HCT116 (cell line): ENCODE measurements at regions not wholly inside any gene's neighbourhood (a gene's known extent, or its start where the extent isn't known, plus 50 kb on each side); places are given as distances from the start of the nearest gene placed in this dataset.

Source experiments
- ATAC-seq: fragments of 200-7000 bp; cut with Tn5 transposase; 2 replicates; pipeline ENCODE4 v1.9.1; 2020; ENCODE audit warnings: mild to moderate bottlenecking, moderate library complexity
- BruUV-seq: library from RNA; stranded (reverse); fragments of 400-500 nt; replicated peaks from 2 replicates; lab custom pipeline; 2021; lab: Mats Ljungman, UMichigan
- CTCF ChIA-PET: fragments of 300-600 bp; sonication (Branson Sonifier 250); formaldehyde crosslinking; loops from one replicate; lab custom pipeline; 2021; ENCODE audit warnings: antibody characterized with exemption; lab: Charles Lee
- POLR2A ChIA-PET: fragments of 300-600, 350-600 bp; sonication (Branson Sonifier 250); formaldehyde crosslinking; loops from one replicate; lab custom pipeline; 2021; ENCODE audit warnings: antibody characterized with exemption; lab: Charles Lee
- RAD21 ChIA-PET, 2 experiments: fragments of 300-600 bp; sonication (Branson Sonifier 250); formaldehyde crosslinking; loops; one replicate each; lab custom pipeline; 2023; ENCODE audit warnings: low total read pairs in 2 of 2; ENCODE audit not compliant: uncharacterized antibody in 2 of 2, unreplicated experiment in 2 of 2, low non-redundant PET in 1 of 2; lab: Charles Lee
- DNase-seq: peaks from one replicate; pipeline ENCODE4 v3.0.0-alpha.2; 2010; ENCODE audit warnings: low read depth, low spot score
- H2AFZ ChIP-seq: fragments of 200-600 bp; shearing (Covaris generic), sonication (generic); 2 replicates; pipeline ENCODE4 v1.6.1; 2017; ENCODE audit warnings: low read depth, mixed run types, mixed read lengths, antibody characterized with exemption, low read length; ENCODE audit not compliant: poor library complexity, severe bottlenecking
- H3K27ac ChIP-seq: 2 replicates; pipeline ENCODE4 v1.5.1; 2012; ENCODE audit warnings: low read depth, low read length
- H3K27me3 ChIP-seq: fragments of 200-600 bp; sonication (generic); 2 replicates; pipeline ENCODE4 v1.6.1; 2016; ENCODE audit warnings: mixed run types, low read length, mixed read lengths; ENCODE audit not compliant: insufficient read depth
- H3K36me3 ChIP-seq, 2 experiments: fragments of 200-500 bp in 1 of 2; fragments of 200-600 bp in 1 of 2; sonication (Bioruptor generic) in 1 of 2; sonication (generic) in 1 of 2; 2 replicates each; pipeline versions ENCODE4 v1.5.1 to v1.6.1; 2014 to 2016; ENCODE audit warnings: low read length in 2 of 2, inconsistent platforms in 1 of 2, mixed read lengths in 1 of 2, mixed run types in 1 of 2; ENCODE audit not compliant: insufficient read depth in 2 of 2, control insufficient read depth in 1 of 2
- H3K4me1 ChIP-seq, 2 experiments: fragments of 200-600 bp in 1 of 2; sonication (generic) in 1 of 2; 2 replicates each; pipeline versions ENCODE4 v1.5.1 to v1.6.1; 2012 to 2017; ENCODE audit warnings: low read length in 2 of 2, inconsistent platforms in 1 of 2, mild to moderate bottlenecking in 1 of 2, mixed read lengths in 1 of 2, mixed run types in 1 of 2, moderate library complexity in 1 of 2; ENCODE audit not compliant: insufficient read depth in 2 of 2, control insufficient read depth in 1 of 2
- H3K4me2 ChIP-seq: fragments of 200-600 bp; sonication (generic); 2 replicates; pipeline ENCODE4 v1.6.1; 2017; ENCODE audit warnings: mixed run types, low read length, mixed read lengths
- H3K4me3 ChIP-seq, 2 experiments: fragments of 200-600 bp in 1 of 2; sonication (generic) in 1 of 2; replicated peaks in 1 of 2; 2 replicates each; pipeline ENCODE4 v1.5.1; 2011 to 2016; ENCODE audit warnings: low read length in 2 of 2, control low read depth in 1 of 2, low read depth in 1 of 2, mild to moderate bottlenecking in 1 of 2, mixed read lengths in 1 of 2, mixed run types in 1 of 2
- H3K79me2 ChIP-seq: fragments of 200-600 bp; sonication (generic); 2 replicates; pipeline ENCODE4 v1.6.1; 2017; ENCODE audit warnings: mild to moderate bottlenecking, mixed run types, low read length, moderate library complexity, mixed read lengths; ENCODE audit not compliant: insufficient read depth
- H3K9ac ChIP-seq: fragments of 200-600 bp; sonication (generic); 2 replicates; pipeline ENCODE4 v1.6.1; 2016; ENCODE audit warnings: low read length, mixed read lengths
- H3K9me2 ChIP-seq: fragments of 200-600 bp; sonication (generic), shearing (Covaris generic); 2 replicates; pipeline ENCODE4 v1.6.1; 2017; ENCODE audit warnings: mixed run types, mild to moderate bottlenecking, moderate library complexity; ENCODE audit not compliant: insufficient read depth
- H3K9me3 ChIP-seq, 2 experiments: fragments of 200-500 bp in 1 of 2; fragments of 200-600 bp in 1 of 2; sonication (Bioruptor generic) in 1 of 2; sonication (generic) in 1 of 2; 2 replicates each; pipeline ENCODE4 v1.6.1; 2014 to 2017; ENCODE audit warnings: low read length in 2 of 2, mixed read lengths in 2 of 2, inconsistent platforms in 1 of 2, low read depth in 1 of 2, mild to moderate bottlenecking in 1 of 2, mixed run types in 1 of 2, moderate library complexity in 1 of 2; ENCODE audit not compliant: control insufficient read depth in 1 of 2, insufficient read depth in 1 of 2
- H4K20me1 ChIP-seq: fragments of 200-600 bp; sonication (generic), shearing (Covaris generic); 2 replicates; pipeline ENCODE4 v1.6.1; 2017; ENCODE audit warnings: mixed run types, mild to moderate bottlenecking, moderate library complexity; ENCODE audit not compliant: insufficient read depth
- CEBPB ChIP-seq: IDR thresholded peaks from 2 replicates; pipeline ENCODE4 v1.6.1; 2012; ENCODE audit warnings: low read depth
- EZH2phosphoT487 ChIP-seq: fragments of 200-600 bp; IDR thresholded peaks from 2 replicates; pipeline ENCODE4 v1.6.1; 2018; ENCODE audit warnings: antibody characterized with exemption, borderline replicate concordance
- FOSL1 ChIP-seq: IDR thresholded peaks from 2 replicates; pipeline ENCODE4 v1.6.1; 2012; ENCODE audit warnings: low read depth
- MAX ChIP-seq: IDR thresholded peaks from 2 replicates; pipeline ENCODE4 v1.6.1; 2012
- POLR2A ChIP-seq: IDR thresholded peaks from 2 replicates; pipeline ENCODE4 v1.7.0; 2011; ENCODE audit warnings: borderline replicate concordance; ENCODE audit not compliant: insufficient read depth, insufficient read length; ENCODE audit errors: extremely low read depth
- RAD21 ChIP-seq: IDR thresholded peaks from 2 replicates; pipeline ENCODE4 v1.6.1; 2012; ENCODE audit warnings: low read depth, mild to moderate bottlenecking
- REST ChIP-seq: IDR thresholded peaks from 2 replicates; pipeline ENCODE4 v1.6.1; 2012; ENCODE audit warnings: low read depth
- SRF ChIP-seq: IDR thresholded peaks from 2 replicates; pipeline ENCODE4 v1.6.1; 2012; ENCODE audit warnings: low read depth
- YY1 ChIP-seq: IDR thresholded peaks from 2 replicates; pipeline ENCODE4 v1.6.1; 2011; ENCODE audit warnings: low read length, low read depth, moderate library complexity, mild to moderate bottlenecking; ENCODE audit not compliant: insufficient replicate concordance; ENCODE audit errors: extremely low read depth
- ZFX ChIP-seq: fragments of 450-650 bp; IDR thresholded peaks from 2 replicates; pipeline ENCODE4 v1.6.1; 2017
- ZNF274 ChIP-seq: fragments of 200-500 bp; sonication (Bioruptor generic); IDR thresholded peaks from 2 replicates; pipeline ENCODE4 v1.6.1; 2014; ENCODE audit warnings: mild to moderate bottlenecking, low read depth, low read length, inconsistent platforms
- intact Hi-C: fragments of 100-400 bp; cut with micrococcal nuclease; formaldehyde crosslinking; loops from 2 replicates; pipeline ENCODE4 v1.10.0; 2022
- TF ChIP-seq, protein P1 (sequence below), 3 experiments: fragments of 200-600 bp in 1 of 3; sonication (generic) in 1 of 3; IDR thresholded peaks in 2 of 3; conservative IDR thresholded peaks in 1 of 3; 2 replicates each; pipeline ENCODE4 v1.5.1; 2012 to 2017; ENCODE audit warnings: low read depth in 2 of 3, low read length in 2 of 3, antibody characterized with exemption in 1 of 3, borderline replicate concordance in 1 of 3, control low read depth in 1 of 3, mild to moderate bottlenecking in 1 of 3, mixed read lengths in 1 of 3, mixed run types in 1 of 3, moderate library complexity in 1 of 3; ENCODE audit not compliant: insufficient read depth in 1 of 3

DNA sequence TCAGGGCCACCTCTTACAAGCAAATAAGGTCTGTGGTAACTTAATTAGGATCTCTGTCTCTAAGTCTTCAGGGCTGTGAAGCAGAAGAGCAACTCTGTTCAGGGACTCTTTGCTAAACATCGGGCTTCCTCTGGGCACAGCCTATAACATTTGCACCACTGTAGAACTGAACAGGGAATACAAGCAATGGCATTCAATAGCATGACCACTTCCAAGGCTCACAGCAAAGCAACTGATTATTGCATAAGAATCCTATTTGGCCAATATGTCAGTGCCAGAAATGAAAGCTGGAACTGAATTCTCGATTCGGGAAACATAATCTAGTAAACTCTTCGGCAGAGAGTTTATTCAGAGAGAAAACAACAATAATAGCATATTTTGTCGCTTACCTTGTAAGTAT is 92.2 kb upstream of the AMZ2 start:
- CTCF ChIA-PET, result no interaction called here
- BruUV-seq, result no TSS peak
- no peak for TF ChIP-seq CEBPB
- TF ChIP-seq FOSL1, result no peak
- no peak for TF ChIP-seq MAX
- TF ChIP-seq SRF, result no peak
- no peak for TF ChIP-seq ZNF274
- TF ChIP-seq ZFX, result no peak
- no peak for TF ChIP-seq EZH2phosphoT487
- TF ChIP-seq, protein P1, sequence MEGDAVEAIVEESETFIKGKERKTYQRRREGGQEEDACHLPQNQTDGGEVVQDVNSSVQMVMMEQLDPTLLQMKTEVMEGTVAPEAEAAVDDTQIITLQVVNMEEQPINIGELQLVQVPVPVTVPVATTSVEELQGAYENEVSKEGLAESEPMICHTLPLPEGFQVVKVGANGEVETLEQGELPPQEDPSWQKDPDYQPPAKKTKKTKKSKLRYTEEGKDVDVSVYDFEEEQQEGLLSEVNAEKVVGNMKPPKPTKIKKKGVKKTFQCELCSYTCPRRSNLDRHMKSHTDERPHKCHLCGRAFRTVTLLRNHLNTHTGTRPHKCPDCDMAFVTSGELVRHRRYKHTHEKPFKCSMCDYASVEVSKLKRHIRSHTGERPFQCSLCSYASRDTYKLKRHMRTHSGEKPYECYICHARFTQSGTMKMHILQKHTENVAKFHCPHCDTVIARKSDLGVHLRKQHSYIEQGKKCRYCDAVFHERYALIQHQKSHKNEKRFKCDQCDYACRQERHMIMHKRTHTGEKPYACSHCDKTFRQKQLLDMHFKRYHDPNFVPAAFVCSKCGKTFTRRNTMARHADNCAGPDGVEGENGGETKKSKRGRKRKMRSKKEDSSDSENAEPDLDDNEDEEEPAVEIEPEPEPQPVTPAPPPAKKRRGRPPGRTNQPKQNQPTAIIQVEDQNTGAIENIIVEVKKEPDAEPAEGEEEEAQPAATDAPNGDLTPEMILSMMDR (IDR thresholded peaks at IDR 0.05 in 2 of 3, conservative IDR thresholded peaks at IDR 0.05 in 1 of 3; ENCODE audit: borderline replicate concordance in 1 of 3, insufficient read depth in 1 of 3, low read depth in 2 of 3, low read length in 2 of 3), result no peak
- TF ChIP-seq POLR2A, result no peak
- no peak for TF ChIP-seq REST
- TF ChIP-seq RAD21, result no peak
- TF ChIP-seq YY1, result no peak
- Histone ChIP-seq H3K9me3 (no peaks in the 10 kb centered on the region), H3K27ac (no peak overlapping the region), H3K36me3 (no peaks in the 10 kb centered on the region), H3K9me2 (no peaks in the 10 kb centered on the region), H3K4me3 (no peak overlapping the region), H3K27me3 (no peaks in the 10 kb centered on the region), H3K4me2 (no peak overlapping the region), H2AFZ (no peak overlapping the region), H3K9ac (no peak overlapping the region), H3K4me1 (no peaks in the 10 kb centered on the region), H4K20me1 (no peaks in the 10 kb centered on the region), H3K79me2 (no peaks in the 10 kb centered on the region)
- POLR2A ChIA-PET, result no interaction called here
- RAD21 ChIA-PET, result no interaction called here
- ATAC-seq (no peak), DNase-seq (no peak)
- intact Hi-C loops, result no loop called here
